ENCODE measurements at regions not wholly inside any gene's neighbourhood (a gene's known extent, or its start where the extent isn't known, plus 50 kb on each side); places are given as distances from the start of the nearest gene placed in this dataset.

DNA sequence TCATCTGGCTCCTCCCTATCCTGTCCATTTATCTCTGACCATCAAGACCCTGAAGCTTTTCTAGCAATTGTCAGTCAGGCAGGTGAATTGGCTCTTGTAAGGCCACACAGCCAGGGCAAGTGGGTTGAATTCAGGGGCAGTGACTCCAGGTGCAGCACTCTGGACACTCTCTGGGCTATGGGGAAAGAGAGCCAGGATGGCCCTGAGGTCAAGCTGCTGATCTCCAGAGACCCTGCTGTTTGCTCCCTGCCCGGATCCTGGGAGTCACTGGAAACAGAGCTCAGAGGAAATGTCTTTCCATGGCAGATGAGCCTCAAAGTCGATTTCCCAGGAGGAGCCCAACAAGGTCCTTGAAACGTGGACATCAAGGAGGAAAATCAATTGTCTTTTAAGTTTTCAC lies 184.4 kb downstream of the C1orf94 start:
- TF ChIP-seq ZFP30 (CRISPR knock-in tag; IDR thresholded peaks at IDR 0.05): no peak
- no peak for TF ChIP-seq ARNTL (CRISPR knock-in tag; IDR thresholded peaks at IDR 0.05; ENCODE audit: borderline replicate concordance, low read depth)
- TF ChIP-seq, protein P1, sequence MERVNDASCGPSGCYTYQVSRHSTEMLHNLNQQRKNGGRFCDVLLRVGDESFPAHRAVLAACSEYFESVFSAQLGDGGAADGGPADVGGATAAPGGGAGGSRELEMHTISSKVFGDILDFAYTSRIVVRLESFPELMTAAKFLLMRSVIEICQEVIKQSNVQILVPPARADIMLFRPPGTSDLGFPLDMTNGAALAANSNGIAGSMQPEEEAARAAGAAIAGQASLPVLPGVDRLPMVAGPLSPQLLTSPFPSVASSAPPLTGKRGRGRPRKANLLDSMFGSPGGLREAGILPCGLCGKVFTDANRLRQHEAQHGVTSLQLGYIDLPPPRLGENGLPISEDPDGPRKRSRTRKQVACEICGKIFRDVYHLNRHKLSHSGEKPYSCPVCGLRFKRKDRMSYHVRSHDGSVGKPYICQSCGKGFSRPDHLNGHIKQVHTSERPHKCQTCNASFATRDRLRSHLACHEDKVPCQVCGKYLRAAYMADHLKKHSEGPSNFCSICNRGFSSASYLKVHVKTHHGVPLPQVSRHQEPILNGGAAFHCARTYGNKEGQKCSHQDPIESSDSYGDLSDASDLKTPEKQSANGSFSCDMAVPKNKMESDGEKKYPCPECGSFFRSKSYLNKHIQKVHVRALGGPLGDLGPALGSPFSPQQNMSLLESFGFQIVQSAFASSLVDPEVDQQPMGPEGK (CRISPR knock-in tag; IDR thresholded peaks at IDR 0.05; ENCODE audit: borderline replicate concordance): no peak
- TF ChIP-seq ZNF565 (CRISPR knock-in tag; conservative IDR thresholded peaks at IDR 0.05; ENCODE audit: low read depth): no peak
- TF ChIP-seq TSHZ2 (CRISPR knock-in tag; IDR thresholded peaks at IDR 0.05): no peak
- TF ChIP-seq OSR1 (CRISPR knock-in tag; IDR thresholded peaks at IDR 0.05): no peak
- TF ChIP-seq, protein P2, sequence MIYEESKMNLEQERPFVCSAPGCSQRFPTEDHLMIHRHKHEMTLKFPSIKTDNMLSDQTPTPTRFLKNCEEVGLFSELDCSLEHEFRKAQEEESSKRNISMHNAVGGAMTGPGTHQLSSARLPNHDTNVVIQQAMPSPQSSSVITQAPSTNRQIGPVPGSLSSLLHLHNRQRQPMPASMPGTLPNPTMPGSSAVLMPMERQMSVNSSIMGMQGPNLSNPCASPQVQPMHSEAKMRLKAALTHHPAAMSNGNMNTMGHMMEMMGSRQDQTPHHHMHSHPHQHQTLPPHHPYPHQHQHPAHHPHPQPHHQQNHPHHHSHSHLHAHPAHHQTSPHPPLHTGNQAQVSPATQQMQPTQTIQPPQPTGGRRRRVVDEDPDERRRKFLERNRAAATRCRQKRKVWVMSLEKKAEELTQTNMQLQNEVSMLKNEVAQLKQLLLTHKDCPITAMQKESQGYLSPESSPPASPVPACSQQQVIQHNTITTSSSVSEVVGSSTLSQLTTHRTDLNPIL (CRISPR knock-in tag; IDR thresholded peaks at IDR 0.05; ENCODE audit: low read depth): no peak
- TF ChIP-seq PPARA (CRISPR knock-in tag; IDR thresholded peaks at IDR 0.05; ENCODE audit: borderline replicate concordance): no peak
- no peak for TF ChIP-seq GLIS3 (CRISPR knock-in tag; IDR thresholded peaks at IDR 0.05)
- TF ChIP-seq BACH2 (CRISPR knock-in tag; IDR thresholded peaks at IDR 0.05; ENCODE audit: borderline replicate concordance): no peak
- no peak for TF ChIP-seq ZFP3 (CRISPR knock-in tag; IDR thresholded peaks at IDR 0.05)
